Natural killer cell (primary cell): ENCODE measurements at regions not wholly inside any gene's neighbourhood (a gene's known extent, or its start where the extent isn't known, plus 50 kb on each side); places are given as distances from the start of the nearest gene placed in this dataset.

Experiments
- ATAC-seq, 3 donors: fragments of 150-1000 bp in 2 of 3; fragments of 200-7000 bp in 1 of 3; cut with Tn5 transposase; 1 replicate in 1 of 3; 2 replicates in 2 of 3; pipeline ENCODE4 v1.10.0; 2021; ENCODE audit warnings: mild to moderate bottlenecking in 2 of 3, moderate library complexity in 2 of 3
- DNase-seq, 2 donors: peaks; one replicate each; pipeline versions ENCODE4 v3.0.0 to v3.0.0-alpha.2; 2013 to 2021; ENCODE audit warnings: mixed read lengths in 1 of 2
- H3K27ac ChIP-seq: one replicate; pipeline ENCODE4 v1.5.1; 2013; ENCODE audit warnings: mild to moderate bottlenecking, low read length
- H3K27me3 ChIP-seq: one replicate; pipeline ENCODE4 v1.6.1; 2013; ENCODE audit warnings: low read length; ENCODE audit not compliant: control insufficient read depth, insufficient read depth
- H3K36me3 ChIP-seq: one replicate; pipeline ENCODE4 v1.6.1; 2013; ENCODE audit warnings: low read length; ENCODE audit not compliant: control insufficient read depth, insufficient read depth
- H3K4me1 ChIP-seq: one replicate; pipeline ENCODE4 v1.6.1; 2013; ENCODE audit warnings: low read length; ENCODE audit not compliant: control insufficient read depth, insufficient read depth
- H3K4me3 ChIP-seq: one replicate; pipeline ENCODE4 v1.5.1; 2013; ENCODE audit warnings: low read length
- H3K9me3 ChIP-seq: one replicate; pipeline ENCODE4 v1.6.1; 2013; ENCODE audit warnings: low read length; ENCODE audit not compliant: control insufficient read depth, insufficient read depth
- H3K27ac Mint-ChIP-seq, 2 donors: one replicate each; pipeline ENCODE4 v1.8.0; 2022; ENCODE audit warnings: mild to moderate bottlenecking in 2 of 2, mixed read lengths in 2 of 2, moderate library complexity in 1 of 2
- H3K27me3 Mint-ChIP-seq, 2 donors: one replicate each; pipeline ENCODE4 v1.8.0; 2022; ENCODE audit warnings: low read depth in 2 of 2, mixed read lengths in 2 of 2
- H3K36me3 Mint-ChIP-seq: one replicate; pipeline ENCODE4 v1.8.0; 2022; ENCODE audit warnings: mixed read lengths
- H3K4me1 Mint-ChIP-seq, 2 donors: one replicate each; pipeline ENCODE4 v1.8.0; 2022; ENCODE audit warnings: mixed read lengths in 2 of 2
- H3K4me3 Mint-ChIP-seq: one replicate; pipeline ENCODE4 v1.8.0; 2022; ENCODE audit warnings: mild to moderate bottlenecking, moderate library complexity, mixed read lengths
- H3K9me3 Mint-ChIP-seq, 2 donors: one replicate each; pipeline ENCODE4 v1.8.0; 2022; ENCODE audit warnings: mixed read lengths in 2 of 2
- WGBS: methylation state at CpG from one replicate; pipeline ENCODE4 v1.1.7; 2013; ENCODE audit warnings: missing lambda C conversion rate; ENCODE audit not compliant: insufficient coverage; 5-methylcytosine and 5-hydroxymethylcytosine counted together
- intact Hi-C: fragments of 100-400 bp; cut with micrococcal nuclease; formaldehyde crosslinking; loops from one replicate; pipeline ENCODE4 v1.14.2; 2022
- TF ChIP-seq, protein P1 (sequence below): fragments of 200-600 bp; IDR thresholded peaks from one replicate; pipeline ENCODE4 v1.8.0; 2022; ENCODE audit warnings: antibody characterized with exemption

DNA sequence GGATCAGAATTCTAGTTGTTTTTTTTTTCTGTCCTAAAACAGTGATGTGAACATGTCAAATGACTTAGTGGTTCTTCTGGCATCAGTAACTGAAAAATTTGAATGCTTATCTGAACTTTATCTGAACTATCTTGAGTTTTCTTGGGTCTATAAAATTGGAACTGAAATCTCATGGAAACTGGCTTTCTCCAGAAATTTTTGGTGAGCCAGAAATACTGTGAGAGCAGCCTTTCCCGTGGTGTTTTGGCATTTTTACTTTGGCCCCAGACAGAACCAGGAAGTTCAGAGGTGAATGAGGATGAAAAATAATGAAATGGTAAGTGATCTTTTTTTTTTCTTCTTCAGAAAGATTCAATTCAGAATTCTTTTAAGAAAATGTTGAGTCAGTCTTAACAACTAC lies 89.5 kb upstream of the CCDC91 start:
- Histone ChIP-seq H3K27ac (no peak overlapping the region), H3K4me3 (no peak overlapping the region), H3K27me3 (peaks cover 6% of the 10 kb centered on the region), H3K36me3 (no peaks in the 10 kb centered on the region), H3K9me3 (no peaks in the 10 kb centered on the region), H3K4me1 (no peaks in the 10 kb centered on the region)
- no peak for ATAC-seq
- TF ChIP-seq, protein P1, sequence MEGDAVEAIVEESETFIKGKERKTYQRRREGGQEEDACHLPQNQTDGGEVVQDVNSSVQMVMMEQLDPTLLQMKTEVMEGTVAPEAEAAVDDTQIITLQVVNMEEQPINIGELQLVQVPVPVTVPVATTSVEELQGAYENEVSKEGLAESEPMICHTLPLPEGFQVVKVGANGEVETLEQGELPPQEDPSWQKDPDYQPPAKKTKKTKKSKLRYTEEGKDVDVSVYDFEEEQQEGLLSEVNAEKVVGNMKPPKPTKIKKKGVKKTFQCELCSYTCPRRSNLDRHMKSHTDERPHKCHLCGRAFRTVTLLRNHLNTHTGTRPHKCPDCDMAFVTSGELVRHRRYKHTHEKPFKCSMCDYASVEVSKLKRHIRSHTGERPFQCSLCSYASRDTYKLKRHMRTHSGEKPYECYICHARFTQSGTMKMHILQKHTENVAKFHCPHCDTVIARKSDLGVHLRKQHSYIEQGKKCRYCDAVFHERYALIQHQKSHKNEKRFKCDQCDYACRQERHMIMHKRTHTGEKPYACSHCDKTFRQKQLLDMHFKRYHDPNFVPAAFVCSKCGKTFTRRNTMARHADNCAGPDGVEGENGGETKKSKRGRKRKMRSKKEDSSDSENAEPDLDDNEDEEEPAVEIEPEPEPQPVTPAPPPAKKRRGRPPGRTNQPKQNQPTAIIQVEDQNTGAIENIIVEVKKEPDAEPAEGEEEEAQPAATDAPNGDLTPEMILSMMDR = no peak
- Mint-ChIP-seq H3K27me3 (peaks cover 3 to 7% of the 10 kb centered on the region in 2 donors), H3K9me3 (no peaks in the 10 kb centered on the region), H3K27ac (no peak overlapping the region), H3K4me1 (no peaks in the 10 kb centered on the region), H3K4me3 (no peak overlapping the region), H3K36me3 (no peaks in the 10 kb centered on the region)
- WGBS = 100% methylated on average over 1 of the region's 1 CpG
- DNase-seq = no peak
- intact Hi-C loops = loop anchor here (5.0 kb wide), 1 partner anchor 438 kb away; no protein-coding TSS in a partner anchor

GRCh38 chr12:28104316-28104715 lies 85.9 kb upstream of the CCDC91 start:
- no peaks in the 10 kb centered on the region for H3K4me1 Mint-ChIP-seq
- no peaks in the 10 kb centered on the region for H3K4me1 ChIP-seq
- H3K27me3 ChIP-seq = peaks cover 2% of the 10 kb centered on the region
- H3K4me3 ChIP-seq = no peak overlapping the region
- H3K27me3 Mint-ChIP-seq = no peaks in the 10 kb centered on the region
- 98% methylated on average over 2 of the region's 2 CpGs for WGBS
- H3K9me3 ChIP-seq = no peaks in the 10 kb centered on the region
- H3K36me3 Mint-ChIP-seq = no peaks in the 10 kb centered on the region
- H3K27ac Mint-ChIP-seq = no peak overlapping the region
- no peaks in the 10 kb centered on the region for H3K36me3 ChIP-seq
- TF ChIP-seq, protein P1 = no peak
- no peak overlapping the region for H3K27ac ChIP-seq
- H3K9me3 Mint-ChIP-seq = no peaks in the 10 kb centered on the region
- no peak for DNase-seq
- intact Hi-C loops = loop anchor here (5.0 kb wide), 1 partner anchor 442 kb away; no protein-coding TSS in a partner anchor
- ATAC-seq = no peak
- H3K4me3 Mint-ChIP-seq = no peak overlapping the region

DNA sequence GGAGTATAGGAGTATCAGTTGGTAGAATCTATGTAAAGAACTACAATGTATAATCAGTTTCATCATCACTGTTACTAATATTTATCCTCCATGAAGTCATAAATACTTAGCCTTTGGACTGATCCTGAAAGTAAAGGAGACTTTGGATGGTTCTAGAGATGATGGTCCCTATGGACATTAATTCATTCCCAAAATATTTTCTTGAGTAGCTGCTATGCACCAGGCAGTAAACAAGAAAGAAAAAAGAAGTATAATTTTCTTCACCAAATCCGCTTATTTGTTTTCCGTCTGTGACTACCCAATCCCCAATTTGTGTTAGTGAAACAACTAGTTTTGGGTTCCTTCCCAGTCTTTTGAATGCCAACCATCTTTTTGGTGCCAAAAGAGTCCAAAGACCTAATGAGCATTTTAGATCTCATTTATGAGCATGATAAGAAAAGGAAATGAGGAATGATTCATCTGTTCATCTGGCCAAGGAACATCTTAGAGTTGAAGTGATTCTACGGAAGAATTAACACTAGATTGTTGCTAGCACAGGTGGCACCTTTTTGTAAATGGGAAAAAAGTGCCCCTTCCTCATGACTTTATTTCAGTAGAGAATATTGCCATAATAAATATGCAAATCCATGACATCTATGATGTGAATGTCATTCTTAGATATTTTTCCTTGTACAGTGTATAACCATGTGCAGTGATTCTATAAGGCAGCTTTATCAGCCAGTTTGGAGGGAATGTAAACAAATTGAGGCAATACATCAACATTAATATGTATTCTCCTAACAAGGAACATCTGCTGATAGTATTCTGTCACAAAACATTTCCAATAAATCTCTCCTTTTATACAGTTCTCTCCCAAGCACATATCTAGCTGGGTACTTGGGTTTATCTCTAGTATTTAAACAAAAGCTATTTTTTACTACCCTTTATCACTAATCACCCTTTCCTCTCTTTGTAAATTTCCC lies 85.1 kb upstream of the CCDC91 start:
- TF ChIP-seq, protein P1 = no peak
- Histone ChIP-seq H3K36me3 (no peaks in the 10 kb centered on the region), H3K4me1 (no peaks in the 10 kb centered on the region), H3K4me3 (no peak overlapping the region), H3K27me3 (peaks cover 2% of the 10 kb centered on the region), H3K27ac (no peak overlapping the region), H3K9me3 (no peaks in the 10 kb centered on the region)
- no peak for DNase-seq
- H3K4me1 Mint-ChIP-seq = no peaks in the 10 kb centered on the region
- 100% methylated on average over 2 of the region's 3 CpGs for WGBS
- no peaks in the 10 kb centered on the region for H3K9me3 Mint-ChIP-seq
- H3K4me3 Mint-ChIP-seq = no peak overlapping the region
- no peak for ATAC-seq
- no peaks in the 10 kb centered on the region for H3K36me3 Mint-ChIP-seq
- intact Hi-C loops = loop anchor here (5.0 kb wide), 1 partner anchor 443 kb away; no protein-coding TSS in a partner anchor
- H3K27ac Mint-ChIP-seq = no peak overlapping the region
- no peaks in the 10 kb centered on the region for H3K27me3 Mint-ChIP-seq
